ENCODE measurements at regions not wholly inside any gene's neighbourhood (a gene's known extent, or its start where the extent isn't known, plus 50 kb on each side); places are given as distances from the start of the nearest gene placed in this dataset.

DNA sequence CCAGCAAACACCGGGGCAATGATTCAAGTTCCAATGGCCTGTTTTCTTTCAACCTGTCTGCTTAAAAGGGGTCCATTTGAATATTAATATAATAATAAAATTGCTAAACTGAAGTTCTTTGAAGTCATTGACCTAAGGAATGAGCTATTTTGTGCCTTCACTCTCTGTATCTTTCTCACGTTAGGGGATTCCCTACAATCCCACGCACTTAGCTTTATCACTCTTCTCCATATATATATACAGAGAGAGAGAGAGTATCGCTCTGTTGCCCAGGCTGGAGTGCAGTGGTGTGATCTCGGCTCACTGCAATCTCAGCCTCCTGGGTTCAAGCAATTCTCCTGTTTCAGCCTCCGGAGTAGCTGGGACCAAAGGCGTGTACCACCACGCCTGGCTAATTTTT is 83.9 kb upstream of the NWD2 start:
- TF ChIP-seq, protein P1, sequence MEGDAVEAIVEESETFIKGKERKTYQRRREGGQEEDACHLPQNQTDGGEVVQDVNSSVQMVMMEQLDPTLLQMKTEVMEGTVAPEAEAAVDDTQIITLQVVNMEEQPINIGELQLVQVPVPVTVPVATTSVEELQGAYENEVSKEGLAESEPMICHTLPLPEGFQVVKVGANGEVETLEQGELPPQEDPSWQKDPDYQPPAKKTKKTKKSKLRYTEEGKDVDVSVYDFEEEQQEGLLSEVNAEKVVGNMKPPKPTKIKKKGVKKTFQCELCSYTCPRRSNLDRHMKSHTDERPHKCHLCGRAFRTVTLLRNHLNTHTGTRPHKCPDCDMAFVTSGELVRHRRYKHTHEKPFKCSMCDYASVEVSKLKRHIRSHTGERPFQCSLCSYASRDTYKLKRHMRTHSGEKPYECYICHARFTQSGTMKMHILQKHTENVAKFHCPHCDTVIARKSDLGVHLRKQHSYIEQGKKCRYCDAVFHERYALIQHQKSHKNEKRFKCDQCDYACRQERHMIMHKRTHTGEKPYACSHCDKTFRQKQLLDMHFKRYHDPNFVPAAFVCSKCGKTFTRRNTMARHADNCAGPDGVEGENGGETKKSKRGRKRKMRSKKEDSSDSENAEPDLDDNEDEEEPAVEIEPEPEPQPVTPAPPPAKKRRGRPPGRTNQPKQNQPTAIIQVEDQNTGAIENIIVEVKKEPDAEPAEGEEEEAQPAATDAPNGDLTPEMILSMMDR (conservative IDR thresholded peaks at IDR 0.05): no peak
- TF ChIP-seq EZH2 (IDR thresholded peaks at IDR 0.05; ENCODE audit: low read depth): no peak
- H3F3A ChIP-seq (ENCODE audit: insufficient read depth, low read depth): no peaks in the 10 kb centered on the region
- no peak for DNase-seq
- H3K79me2 ChIP-seq (ENCODE audit: low read depth): no peaks in the 10 kb centered on the region
- no peak overlapping the region for H3K4me2 ChIP-seq
- 0 out of 2 replicates have a peak, but pooled peaks cover 4% of the 10 kb centered on the region for H3K27me3 ChIP-seq (ENCODE audit: insufficient read depth, low read depth)
- no TSS peak for BruUV-seq (replicated peaks)
- H4K20me1 ChIP-seq (ENCODE audit: insufficient read depth): no peaks in the 10 kb centered on the region
- H3K4me3 ChIP-seq: no peak overlapping the region
- H3K36me3 ChIP-seq (ENCODE audit: low read depth): no peaks in the 10 kb centered on the region
- no peaks in the 10 kb centered on the region for H3K4me1 ChIP-seq (replicated peaks; ENCODE audit: insufficient read depth)
- no peaks in the 10 kb centered on the region for H3K9me3 ChIP-seq (ENCODE audit: insufficient read depth, low read depth)
- ChIA-PET POLR2A (ENCODE audit: unreplicated experiment) (no interaction called here), CTCF (no interaction called here)
- no peaks in the 10 kb centered on the region for H3K9me2 ChIP-seq (ENCODE audit: insufficient read depth)
- H2AFZ ChIP-seq: no peak overlapping the region
- intact Hi-C loops (cut with micrococcal nuclease; ENCODE audit: unreplicated experiment): no loop called here
- no peak overlapping the region for H3K27ac ChIP-seq

DNA sequence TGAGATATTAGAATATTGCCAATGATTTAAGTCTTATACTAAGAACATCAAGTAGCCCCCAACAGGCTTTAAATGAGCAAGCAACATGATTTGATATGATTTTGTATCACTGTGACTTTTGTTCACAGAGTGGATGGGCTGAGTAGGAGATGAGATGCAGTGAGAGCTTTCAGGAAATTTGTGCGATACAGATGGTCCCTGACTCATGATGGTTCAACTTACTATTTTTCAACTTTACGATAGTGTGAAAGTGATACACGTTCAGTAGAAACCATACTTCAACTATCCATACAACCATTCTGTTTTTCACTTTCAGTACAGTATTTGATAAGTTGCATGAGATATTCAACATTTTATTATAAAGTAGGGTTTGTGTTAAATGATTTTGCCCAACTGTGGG is 78.7 kb upstream of the NWD2 start:
- TF ChIP-seq, protein P1 (conservative IDR thresholded peaks at IDR 0.05): no peak
- no peak for TF ChIP-seq EZH2 (IDR thresholded peaks at IDR 0.05; ENCODE audit: low read depth)
- H3K9me2 ChIP-seq (ENCODE audit: insufficient read depth): no peaks in the 10 kb centered on the region
- intact Hi-C loops (cut with micrococcal nuclease; ENCODE audit: unreplicated experiment): no loop called here
- H3K79me2 ChIP-seq (ENCODE audit: low read depth): no peaks in the 10 kb centered on the region
- H3F3A ChIP-seq (ENCODE audit: insufficient read depth, low read depth): no peaks in the 10 kb centered on the region
- no peaks in the 10 kb centered on the region for H3K36me3 ChIP-seq (ENCODE audit: low read depth)
- ChIA-PET CTCF (no interaction called here), POLR2A (ENCODE audit: unreplicated experiment) (no interaction called here)
- H3K4me1 ChIP-seq (replicated peaks; ENCODE audit: insufficient read depth): no peaks in the 10 kb centered on the region
- H3K4me3 ChIP-seq: no peak overlapping the region
- H4K20me1 ChIP-seq (ENCODE audit: insufficient read depth): no peaks in the 10 kb centered on the region
- H3K27ac ChIP-seq: no peak overlapping the region
- H3K27me3 ChIP-seq (ENCODE audit: insufficient read depth, low read depth): 0 out of 2 replicates have a peak, but pooled peaks cover 4% of the 10 kb centered on the region
- DNase-seq: no peak
- BruUV-seq (replicated peaks): no TSS peak
- no peak overlapping the region for H2AFZ ChIP-seq
- no peak overlapping the region for H3K4me2 ChIP-seq
- H3K9me3 ChIP-seq (ENCODE audit: insufficient read depth, low read depth): no peaks in the 10 kb centered on the region

DNA sequence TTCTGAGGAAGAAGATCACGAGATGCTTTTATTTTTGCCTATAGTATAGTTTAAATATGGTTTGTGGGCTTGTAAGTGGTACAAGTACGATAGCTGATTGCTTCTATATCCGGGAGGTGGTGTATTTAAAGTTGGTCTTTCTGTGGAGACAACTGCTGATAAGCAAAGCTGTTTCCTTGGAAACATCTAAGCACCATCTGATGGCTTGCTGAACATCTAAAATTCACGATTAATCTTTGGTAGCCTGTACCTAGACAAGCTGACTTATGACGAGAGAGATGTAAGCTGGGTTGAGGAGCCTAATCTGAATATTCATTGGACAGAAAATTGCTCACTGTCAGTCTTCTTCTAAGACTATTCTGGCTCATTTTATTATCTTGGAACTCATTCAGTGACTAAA is 74.6 kb upstream of the NWD2 start:
- Histone ChIP-seq H3K36me3 (ENCODE audit: low read depth) (no peaks in the 10 kb centered on the region), H3K9me3 (ENCODE audit: insufficient read depth, low read depth) (no peaks in the 10 kb centered on the region), H3K27ac (no peak overlapping the region), H3K27me3 (ENCODE audit: insufficient read depth, low read depth) (0 out of 2 replicates have a peak, but pooled peaks cover 4% of the 10 kb centered on the region), H3F3A (ENCODE audit: insufficient read depth, low read depth) (no peaks in the 10 kb centered on the region), H4K20me1 (ENCODE audit: insufficient read depth) (no peaks in the 10 kb centered on the region), H3K79me2 (ENCODE audit: low read depth) (no peaks in the 10 kb centered on the region), H3K4me2 (no peak overlapping the region), H3K4me1 (replicated peaks; ENCODE audit: insufficient read depth) (no peaks in the 10 kb centered on the region), H3K4me3 (no peak overlapping the region), H3K9me2 (ENCODE audit: insufficient read depth) (no peaks in the 10 kb centered on the region; the same call in 1 of the 2 replicates), H2AFZ (no peak overlapping the region)
- no peak for DNase-seq
- ChIA-PET POLR2A (ENCODE audit: unreplicated experiment) (no interaction called here), CTCF (no interaction called here)
- BruUV-seq (replicated peaks): no TSS peak
- no peak for TF ChIP-seq EZH2 (IDR thresholded peaks at IDR 0.05; ENCODE audit: low read depth)
- TF ChIP-seq, protein P1 (conservative IDR thresholded peaks at IDR 0.05): no peak
- intact Hi-C loops (cut with micrococcal nuclease; ENCODE audit: unreplicated experiment): no loop called here

All from PC-9 (cell line).